ENCODE measurements at regions not wholly inside any gene's neighbourhood (a gene's known extent, or its start where the extent isn't known, plus 50 kb on each side); places are given as distances from the start of the nearest gene placed in this dataset.
"Not testable (repeated sequence)": the region's sequence is repeated elsewhere in the genome, so short reads cannot be mapped to it uniquely, and the experiment has no call there.

GRCh38 chr2:21790311-21790710 is 666.5 kb downstream of the TDRD15 start:
- H3K9me2 ChIP-seq (ENCODE audit: insufficient read depth); H3K27me3 ChIP-seq (ENCODE audit: insufficient read depth, low read length); H3K9ac ChIP-seq (ENCODE audit: low read length); intact Hi-C loops (cut with micrococcal nuclease); POLR2A ChIA-PET; H4K20me1 ChIP-seq (ENCODE audit: insufficient read depth); H3K4me3 ChIP-seq (replicated peaks in 1 of 2; ENCODE audit: low read depth in 1 of 2, low read length in 2 of 2); H3K4me2 ChIP-seq (ENCODE audit: low read length); H2AFZ ChIP-seq (ENCODE audit: low read depth, low read length, poor library complexity, severe bottlenecking); H3K36me3 ChIP-seq (ENCODE audit: control insufficient read depth in 1 of 2, insufficient read depth in 2 of 2, low read length in 2 of 2); H3K27ac ChIP-seq (ENCODE audit: low read depth, low read length); H3K79me2 ChIP-seq (ENCODE audit: insufficient read depth, low read length); BruUV-seq (replicated peaks); H3K4me1 ChIP-seq (ENCODE audit: control insufficient read depth in 1 of 2, insufficient read depth in 2 of 2, low read length in 2 of 2); ATAC-seq; DNase-seq (ENCODE audit: low read depth, low spot score); CTCF ChIA-PET; RAD21 ChIA-PET (ENCODE audit: low non-redundant PET in 1 of 2, low total read pairs in 2 of 2, uncharacterized antibody in 2 of 2, unreplicated experiment in 2 of 2): not testable (repeated sequence)
- H3K9me3 ChIP-seq (ENCODE audit: control insufficient read depth in 1 of 2, insufficient read depth in 1 of 2, low read depth in 1 of 2, low read length in 2 of 2) = peaks cover 3 to 25% of the 10 kb centered on the region in 2 experiments; a peak in 2 of 4 replicates

- ATAC-seq = no peak
- ChIA-PET POLR2A (no interaction called here), RAD21 (ENCODE audit: low non-redundant PET in 1 of 2, low total read pairs in 2 of 2, uncharacterized antibody in 2 of 2, unreplicated experiment in 2 of 2) (no interaction called here), CTCF (no interaction called here)
- no peaks in the 10 kb centered on the region for H4K20me1 ChIP-seq (ENCODE audit: insufficient read depth)
- no peaks in the 10 kb centered on the region for H3K79me2 ChIP-seq (ENCODE audit: insufficient read depth, low read length)
- H3K9me3 ChIP-seq (ENCODE audit: control insufficient read depth in 1 of 2, insufficient read depth in 1 of 2, low read depth in 1 of 2, low read length in 2 of 2) = peaks cover 6 to 26% of the 10 kb centered on the region in 2 experiments; a peak in 2 of 4 replicates
- no TSS peak for BruUV-seq (replicated peaks)
- no peak overlapping the region for H3K4me3 ChIP-seq (replicated peaks in 1 of 2; ENCODE audit: low read depth in 1 of 2, low read length in 2 of 2)
- no peak overlapping the region for H3K9ac ChIP-seq (ENCODE audit: low read length)
- no peak overlapping the region for H3K4me2 ChIP-seq (ENCODE audit: low read length)
- intact Hi-C loops (cut with micrococcal nuclease) = no loop called here
- H2AFZ ChIP-seq (ENCODE audit: low read depth, low read length, poor library complexity, severe bottlenecking) = no peak overlapping the region
- DNase-seq (ENCODE audit: low read depth, low spot score) = no peak
- no peaks in the 10 kb centered on the region for H3K36me3 ChIP-seq (ENCODE audit: control insufficient read depth in 1 of 2, insufficient read depth in 2 of 2, low read length in 2 of 2)
- no peaks in the 10 kb centered on the region for H3K27me3 ChIP-seq (ENCODE audit: insufficient read depth, low read length)
- H3K27ac ChIP-seq (ENCODE audit: low read depth, low read length) = no peak overlapping the region
- H3K4me1 ChIP-seq (ENCODE audit: control insufficient read depth in 1 of 2, insufficient read depth in 2 of 2, low read length in 2 of 2) = no peaks in the 10 kb centered on the region
- H3K9me2 ChIP-seq (ENCODE audit: insufficient read depth) = no peaks in the 10 kb centered on the region
- no peak for TF ChIP-seq CBX3 (IDR thresholded peaks at IDR 0.05; ENCODE audit: low read depth)
- no peak for TF ChIP-seq ELF1 (IDR thresholded peaks at IDR 0.05; ENCODE audit: borderline replicate concordance, low read depth)
- no peak for TF ChIP-seq ZNF274 (IDR thresholded peaks at IDR 0.05; ENCODE audit: low read depth, low read length)
- no peak for TF ChIP-seq EGR1 (IDR thresholded peaks at IDR 0.05; ENCODE audit: low read depth)
- no peak for TF ChIP-seq CTCF (IDR thresholded peaks at IDR 0.05 in 2 of 3, conservative IDR thresholded peaks at IDR 0.05 in 1 of 3; ENCODE audit: borderline replicate concordance in 1 of 3, insufficient read depth in 1 of 3, low read depth in 2 of 3, low read length in 2 of 3)
- TF ChIP-seq EZH2phosphoT487 (IDR thresholded peaks at IDR 0.05; ENCODE audit: borderline replicate concordance) = no peak
- TF ChIP-seq TCF7L2 (IDR thresholded peaks at IDR 0.05; ENCODE audit: borderline replicate concordance, extremely low read depth, insufficient read depth, insufficient read length) = no peak
- no peak for TF ChIP-seq SP1 (IDR thresholded peaks at IDR 0.05; ENCODE audit: low read depth)
- TF ChIP-seq ZBTB33 (IDR thresholded peaks at IDR 0.05; ENCODE audit: extremely low read depth, insufficient replicate concordance, low read length) = no peak
- TF ChIP-seq SRF (IDR thresholded peaks at IDR 0.05; ENCODE audit: low read depth) = no peak
- no peak for TF ChIP-seq FOSL1 (IDR thresholded peaks at IDR 0.05; ENCODE audit: low read depth)
- no peak for TF ChIP-seq ZFX (IDR thresholded peaks at IDR 0.05)
- no peak for TF ChIP-seq CEBPB (IDR thresholded peaks at IDR 0.05; ENCODE audit: low read depth)
- no peak for TF ChIP-seq REST (IDR thresholded peaks at IDR 0.05; ENCODE audit: low read depth)
These were observed 668.8 kb downstream of the TDRD15 start for GRCh38 chr2:21792571-21792970.
